Fibroblast of skin of back (primary cell): ENCODE measurements at regions not wholly inside any gene's neighbourhood (a gene's known extent, or its start where the extent isn't known, plus 50 kb on each side); places are given as distances from the start of the nearest gene placed in this dataset.

Source experiments
- DNase-seq: peaks from one replicate; pipeline ENCODE4 v3.0.0-alpha.2; 2013

- DNase-seq = no peak
These were observed 372.5 kb upstream of the MKI67 start for GRCh38 chr10:128498746-128499145.

- DNase-seq = no peak
These were observed 373.3 kb upstream of the MKI67 start for GRCh38 chr10:128499486-128499885.

GRCh38 chr10:128499956-128500355 is 373.7 kb upstream of the MKI67 start:
- no peak for DNase-seq

GRCh38 chr10:128500642-128501041 is 374.4 kb upstream of the MKI67 start:
- DNase-seq = no peak

GRCh38 chr10:128505346-128505745 is 379.1 kb upstream of the MKI67 start:
- no peak for DNase-seq

GRCh38 chr10:128506423-128506822 is 380.2 kb upstream of the MKI67 start:
- no peak for DNase-seq

GRCh38 chr10:128507066-128507465 is 380.8 kb upstream of the MKI67 start:
- no peak for DNase-seq

GRCh38 chr10:128511284-128511683 is 385.1 kb upstream of the MKI67 start:
- DNase-seq = no peak

- no peak for DNase-seq
These were observed 386.5 kb upstream of the MKI67 start for GRCh38 chr10:128512767-128513166.

GRCh38 chr10:128514536-128514935 is 388.3 kb upstream of the MKI67 start:
- no peak for DNase-seq

GRCh38 chr10:128516180-128516579 is 390.0 kb upstream of the MKI67 start:
- no peak for DNase-seq

- no peak for DNase-seq
These were observed 390.9 kb upstream of the MKI67 start for GRCh38 chr10:128517167-128517566.

GRCh38 chr10:128518000-128518399 is 391.8 kb upstream of the MKI67 start:
- DNase-seq = no peak

- no peak for DNase-seq
These were observed 393.4 kb upstream of the MKI67 start for GRCh38 chr10:128519581-128519980.

- DNase-seq = no peak
These were observed 394.1 kb upstream of the MKI67 start for GRCh38 chr10:128520211-128520815.

GRCh38 chr10:128522551-128523308 is 396.5 kb upstream of the MKI67 start:
- no peak for DNase-seq

GRCh38 chr10:128525444-128525843 is 399.2 kb upstream of the MKI67 start:
- no peak for DNase-seq

- no peak for DNase-seq
These were observed 399.7 kb upstream of the MKI67 start for GRCh38 chr10:128525936-128526335.

GRCh38 chr10:128526791-128527375 is 400.7 kb upstream of the MKI67 start:
- no peak for DNase-seq

- no peak for DNase-seq
These were observed 401.5 kb upstream of the MKI67 start for GRCh38 chr10:128527711-128528110.

GRCh38 chr10:128528167-128528566 is 401.9 kb upstream of the MKI67 start:
- DNase-seq = no peak

- DNase-seq = no peak
These were observed 402.6 kb upstream of the MKI67 start for GRCh38 chr10:128528781-128529180.

GRCh38 chr10:128529225-128529624 is 403.0 kb upstream of the MKI67 start:
- DNase-seq = no peak

GRCh38 chr10:128530301-128530700 is 404.1 kb upstream of the MKI67 start:
- no peak for DNase-seq
